CD4-positive, alpha-beta T cell treated with Interleukin-21 for 1 hour (primary cell): ENCODE measurements at regions not wholly inside any gene's neighbourhood (a gene's known extent, or its start where the extent isn't known, plus 50 kb on each side); places are given as distances from the start of the nearest gene placed in this dataset.
"Not testable (repeated sequence)": the region's sequence is repeated elsewhere in the genome, so short reads cannot be mapped to it uniquely, and the experiment has no call there.

Experiments used
- DNase-seq: peaks from one replicate; pipeline ENCODE4 v3.0.0-alpha.2; 2020

GRCh38 chr14:35987731-35988130, 161.6 kb downstream of the BRMS1L start:
- no peak for DNase-seq

- no peak for DNase-seq
Observed at GRCh38 chr14:35986219-35986573, 160.1 kb downstream of the BRMS1L start.

GRCh38 chr14:35985474-35986218, 159.5 kb downstream of the BRMS1L start:
- DNase-seq, result no peak

GRCh38 chr14:35979531-35979930, 153.4 kb downstream of the BRMS1L start:
- DNase-seq, result no peak

- no peak for DNase-seq
Observed at GRCh38 chr14:35978561-35978960, 152.4 kb downstream of the BRMS1L start.

- no peak for DNase-seq
Observed at GRCh38 chr14:35975814-35976213, 149.7 kb downstream of the BRMS1L start.

- no peak for DNase-seq
Observed at GRCh38 chr14:35973770-35974169, 147.6 kb downstream of the BRMS1L start.

- DNase-seq, result no peak
Observed at GRCh38 chr14:35971965-35972630, 146.0 kb downstream of the BRMS1L start.

- DNase-seq, result no peak
Observed at GRCh38 chr14:35969310-35969709, 143.2 kb downstream of the BRMS1L start.

- DNase-seq, result no peak
Observed at GRCh38 chr14:35965400-35965799, 139.3 kb downstream of the BRMS1L start.

- no peak for DNase-seq
Observed at GRCh38 chr14:35964697-35965286, 138.7 kb downstream of the BRMS1L start.

GRCh38 chr14:35963209-35963608, 137.1 kb downstream of the BRMS1L start:
- no peak for DNase-seq

GRCh38 chr14:35961697-35962274, 135.6 kb downstream of the BRMS1L start:
- no peak for DNase-seq

GRCh38 chr14:35959835-35960234, 133.7 kb downstream of the BRMS1L start:
- no peak for DNase-seq

GRCh38 chr14:35958499-35958898, 132.4 kb downstream of the BRMS1L start:
- no peak for DNase-seq

- DNase-seq, result no peak
Observed at GRCh38 chr14:35956376-35957085, 130.4 kb downstream of the BRMS1L start.

GRCh38 chr14:35952584-35952983, 126.4 kb downstream of the BRMS1L start:
- DNase-seq, result no peak

GRCh38 chr14:35949920-35950513, 123.9 kb downstream of the BRMS1L start:
- no peak for DNase-seq

- not testable (repeated sequence) for DNase-seq
Observed at GRCh38 chr14:35947983-35948382, 121.8 kb downstream of the BRMS1L start.

- no peak for DNase-seq
Observed at GRCh38 chr14:35944847-35945246, 118.7 kb downstream of the BRMS1L start.

- no peak for DNase-seq
Observed at GRCh38 chr14:35940291-35940690, 114.2 kb downstream of the BRMS1L start.

- DNase-seq, result no peak
Observed at GRCh38 chr14:35938770-35939169, 112.6 kb downstream of the BRMS1L start.

GRCh38 chr14:35934499-35934898, 108.4 kb downstream of the BRMS1L start:
- DNase-seq, result no peak
